Uterus (tissue), 2 donors: ENCODE measurements at regions not wholly inside any gene's neighbourhood (a gene's known extent, or its start where the extent isn't known, plus 50 kb on each side); places are given as distances from the start of the nearest gene placed in this dataset.

Experiments
- CTCF ChIP-seq, 4 experiments: fragments of 200-600 bp in 2 of 4; fragments of 450-650 bp in 2 of 4; sonication (generic) in 2 of 4; IDR thresholded peaks; one replicate each; pipeline ENCODE4 v1.5.1; 2016 to 2019; ENCODE audit warnings: antibody characterized with exemption in 4 of 4, mild to moderate bottlenecking in 2 of 4, moderate library complexity in 1 of 4
- POLR2A ChIP-seq, 2 donors: fragments of 450-650 bp; IDR thresholded peaks; one replicate each; pipeline ENCODE4 v1.6.1; 2016; ENCODE audit warnings: antibody characterized with exemption in 2 of 2, mild to moderate bottlenecking in 1 of 2, moderate library complexity in 1 of 2

- TF ChIP-seq CTCF (IDR thresholded peaks at IDR 0.05) (no peak), POLR2A (IDR thresholded peaks at IDR 0.05) (no peak)
Measured at GRCh38 chr11:10922892-10923291, 65.0 kb upstream of the ZBED5 start.
